ENCODE measurements at regions not wholly inside any gene's neighbourhood (a gene's known extent, or its start where the extent isn't known, plus 50 kb on each side); places are given as distances from the start of the nearest gene placed in this dataset.

DNA sequence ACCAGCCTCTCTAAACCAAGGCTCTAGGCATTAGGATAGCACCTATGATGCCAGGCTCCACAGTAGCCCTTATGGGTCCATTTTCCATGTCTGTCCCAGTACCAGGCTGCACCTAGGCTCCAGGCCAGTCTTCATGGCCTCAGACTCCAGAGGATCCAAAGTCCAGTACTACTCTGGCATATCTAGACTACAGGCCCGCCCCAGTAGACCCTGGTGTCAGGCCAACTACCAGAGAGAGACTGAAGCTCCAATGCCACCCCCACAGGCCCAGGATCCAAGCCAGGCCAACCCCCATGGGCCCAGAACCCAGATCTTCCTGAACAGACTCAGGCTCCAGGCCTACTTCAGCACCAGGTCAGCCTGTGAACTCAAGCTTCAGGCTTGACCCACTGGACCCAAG, 287.0 kb downstream of the KCNC2 start:
- no peak for DNase-seq
- H3K9me3 Mint-ChIP-seq = peaks cover 8% of the 10 kb centered on the region
- H3K36me3 Mint-ChIP-seq = no peaks in the 10 kb centered on the region
- H3K4me1 Mint-ChIP-seq = no peaks in the 10 kb centered on the region
- H3K4me3 Mint-ChIP-seq = no peak overlapping the region
- H3K27ac Mint-ChIP-seq = no peak overlapping the region
- CTCF ChIA-PET = no interaction called here
- no peaks in the 10 kb centered on the region for H3K27me3 Mint-ChIP-seq

DNA sequence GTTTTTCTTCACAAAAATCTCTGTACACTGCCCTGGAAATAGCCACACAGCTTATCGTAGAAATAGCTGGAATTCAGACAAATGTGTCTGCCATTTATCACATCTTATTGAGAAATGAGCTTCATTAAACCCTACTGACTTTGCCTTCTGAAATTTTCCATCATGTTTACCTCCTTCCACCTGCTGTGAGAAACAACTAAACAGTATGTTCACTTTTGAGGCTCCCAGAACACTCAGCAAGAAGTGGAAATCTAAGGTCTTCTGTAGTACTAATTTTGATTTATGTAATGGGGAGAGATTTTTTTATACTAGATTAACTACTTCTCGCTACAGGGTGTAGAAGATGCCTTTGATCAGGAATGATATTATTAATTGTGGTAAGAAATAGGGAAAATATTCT, 268.0 kb downstream of the KCNC2 start:
- no peaks in the 10 kb centered on the region for H3K27me3 Mint-ChIP-seq
- no peak overlapping the region for H3K4me3 Mint-ChIP-seq
- no peaks in the 10 kb centered on the region for H3K36me3 Mint-ChIP-seq
- H3K4me1 Mint-ChIP-seq = peaks cover 11% of the 10 kb centered on the region
- no peaks in the 10 kb centered on the region for H3K9me3 Mint-ChIP-seq
- no peak overlapping the region for H3K27ac Mint-ChIP-seq
- CTCF ChIA-PET = no interaction called here
- DNase-seq = no peak

GRCh38 chr12:74945771-74946198, 263.9 kb downstream of the KCNC2 start:
- DNase-seq = no peak
- H3K36me3 Mint-ChIP-seq = no peaks in the 10 kb centered on the region
- H3K27ac Mint-ChIP-seq = no peak overlapping the region
- H3K4me3 Mint-ChIP-seq = no peak overlapping the region
- peaks cover 11% of the 10 kb centered on the region for H3K4me1 Mint-ChIP-seq
- no peaks in the 10 kb centered on the region for H3K27me3 Mint-ChIP-seq
- CTCF ChIA-PET = no interaction called here
- H3K9me3 Mint-ChIP-seq = no peaks in the 10 kb centered on the region

DNA sequence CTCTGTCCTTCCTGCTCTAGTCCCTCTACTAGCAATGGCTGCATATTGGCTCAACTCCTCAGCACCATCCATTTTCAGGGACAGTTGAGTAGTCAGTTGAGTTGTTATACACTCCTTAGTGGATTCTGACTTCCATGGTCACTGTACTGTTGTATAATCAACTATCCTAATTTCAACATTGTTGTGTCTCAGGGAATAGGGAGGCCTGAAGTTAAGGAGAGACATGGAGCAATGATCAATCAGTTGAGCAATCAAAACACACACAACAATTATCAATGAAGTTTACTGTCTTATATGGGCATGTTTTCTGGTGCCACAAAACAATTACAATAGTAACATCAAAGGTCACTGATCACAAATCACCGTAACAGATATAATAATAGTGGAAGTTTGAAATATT, 255.9 kb downstream of the KCNC2 start:
- CTCF ChIA-PET = no interaction called here
- Mint-ChIP-seq H3K9me3 (no peaks in the 10 kb centered on the region), H3K27ac (no peak overlapping the region), H3K36me3 (no peaks in the 10 kb centered on the region), H3K27me3 (no peaks in the 10 kb centered on the region), H3K4me3 (no peak overlapping the region), H3K4me1 (no peaks in the 10 kb centered on the region)
- no peak for DNase-seq

- H3K27ac Mint-ChIP-seq = no peak overlapping the region
Observed at GRCh38 chr12:74957231-74957630, 252.4 kb downstream of the KCNC2 start.

DNA sequence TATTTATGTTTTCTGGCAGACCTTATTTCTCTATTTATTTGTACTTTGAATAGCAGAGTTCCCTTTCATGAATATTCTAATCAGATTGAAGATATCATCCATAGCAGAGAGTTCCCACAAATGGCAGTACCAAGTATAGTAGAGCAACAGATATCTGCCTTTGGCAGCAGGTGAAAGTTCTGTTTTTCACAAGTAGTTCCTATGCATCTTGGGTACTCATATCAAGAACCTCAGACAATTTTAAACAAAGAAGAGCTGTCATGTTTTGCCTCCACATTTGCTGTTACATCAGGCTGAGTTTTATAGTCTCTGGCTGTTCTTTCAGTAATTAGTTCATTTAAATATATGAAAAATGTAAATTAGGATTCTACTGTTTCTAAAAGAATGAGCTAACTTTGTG, 252.0 kb downstream of the KCNC2 start:
- CTCF ChIA-PET = no interaction called here
- Mint-ChIP-seq H3K27me3 (no peaks in the 10 kb centered on the region), H3K36me3 (no peaks in the 10 kb centered on the region)

More at GRCh38 chr12:74957231-74957630, 252.4 kb downstream of the KCNC2 start:
- Mint-ChIP-seq H3K36me3 (no peaks in the 10 kb centered on the region), H3K4me1 (no peaks in the 10 kb centered on the region), H3K27me3 (no peaks in the 10 kb centered on the region), H3K9me3 (no peaks in the 10 kb centered on the region), H3K4me3 (no peak overlapping the region)
- no peak for DNase-seq
- CTCF ChIA-PET = no interaction called here

DNA sequence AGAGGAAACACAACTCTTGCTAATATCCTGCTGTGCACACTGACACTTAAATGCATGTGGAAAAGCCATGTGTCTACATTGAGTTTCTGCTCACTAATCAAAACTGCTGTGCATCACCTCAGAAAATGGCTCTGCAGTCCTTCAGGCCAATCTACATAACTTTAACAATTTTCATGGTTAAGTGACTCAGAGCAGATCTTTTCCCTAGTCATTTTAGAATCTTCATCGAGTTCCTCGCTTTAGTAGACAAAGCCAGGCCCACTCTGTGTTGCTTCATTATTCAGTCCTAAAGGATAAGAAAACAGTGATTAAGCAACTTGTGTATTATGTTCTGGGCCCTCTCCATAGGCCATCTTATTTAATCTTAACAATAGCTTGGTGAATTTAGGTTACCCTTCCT, 250.0 kb downstream of the KCNC2 start:
- Mint-ChIP-seq H3K27ac (no peak overlapping the region), H3K36me3 (no peaks in the 10 kb centered on the region), H3K27me3 (no peaks in the 10 kb centered on the region), H3K9me3 (no peaks in the 10 kb centered on the region), H3K4me3 (no peak overlapping the region), H3K4me1 (no peaks in the 10 kb centered on the region)
- no peak for DNase-seq
- CTCF ChIA-PET = no interaction called here

More for the DNA sequence above, 252.0 kb downstream of the KCNC2 start:
- no peaks in the 10 kb centered on the region for H3K9me3 Mint-ChIP-seq
- H3K4me3 Mint-ChIP-seq = no peak overlapping the region
- no peaks in the 10 kb centered on the region for H3K4me1 Mint-ChIP-seq
- H3K27ac Mint-ChIP-seq = no peak overlapping the region
- no peak for DNase-seq

DNA sequence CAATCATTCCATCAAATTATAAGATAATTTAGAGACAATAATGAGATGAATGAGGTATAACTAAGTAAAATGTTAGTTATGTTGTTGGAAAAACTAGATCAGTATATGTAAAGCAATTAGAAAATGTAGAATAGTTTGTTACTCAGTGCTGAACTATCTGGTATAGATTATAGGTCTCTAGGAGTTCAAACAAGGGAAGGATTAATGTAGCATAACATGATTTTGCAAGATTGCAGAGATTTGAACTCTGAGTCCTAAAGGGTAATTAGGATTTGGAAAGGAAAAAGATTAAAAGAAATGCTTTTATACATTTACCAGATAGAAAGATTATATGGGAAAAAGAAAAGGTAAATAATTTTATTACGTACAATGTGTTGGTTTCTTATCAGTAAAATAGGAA, 246.3 kb downstream of the KCNC2 start:
- Mint-ChIP-seq H3K27ac (no peak overlapping the region), H3K27me3 (no peaks in the 10 kb centered on the region), H3K4me1 (no peaks in the 10 kb centered on the region), H3K36me3 (no peaks in the 10 kb centered on the region), H3K4me3 (no peak overlapping the region), H3K9me3 (no peaks in the 10 kb centered on the region)
- no peak for DNase-seq
- CTCF ChIA-PET = no interaction called here

DNA sequence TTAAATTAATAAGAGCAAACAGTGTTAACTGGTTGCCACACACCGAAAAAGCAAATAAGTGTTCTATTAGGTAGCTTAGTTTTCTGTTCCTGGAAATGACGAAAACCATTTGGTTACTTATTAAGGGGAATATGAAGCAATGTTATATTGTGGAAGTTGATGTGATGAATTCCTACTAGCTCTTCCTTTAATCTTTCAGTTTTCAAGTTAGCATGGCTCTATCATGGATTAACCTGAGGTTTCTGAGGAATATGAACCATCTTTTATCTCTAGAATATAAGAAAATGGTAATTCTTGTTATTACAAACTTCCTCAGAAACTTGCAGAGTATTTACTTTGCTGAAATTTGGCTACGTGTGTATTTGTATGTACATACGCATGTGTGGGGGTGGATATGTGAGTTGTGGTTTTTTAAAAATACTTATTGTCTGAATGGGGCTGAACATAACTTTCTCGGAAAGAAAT, 245.7 kb downstream of the KCNC2 start:
- Mint-ChIP-seq H3K27ac (no peak overlapping the region), H3K36me3 (no peaks in the 10 kb centered on the region), H3K4me3 (no peak overlapping the region), H3K4me1 (no peaks in the 10 kb centered on the region), H3K27me3 (no peaks in the 10 kb centered on the region), H3K9me3 (no peaks in the 10 kb centered on the region)
- CTCF ChIA-PET = no interaction called here
- DNase-seq = no peak

GRCh38 chr12:74964390-74964789, 245.2 kb downstream of the KCNC2 start:
- H3K27ac Mint-ChIP-seq = no peak overlapping the region
- no peaks in the 10 kb centered on the region for H3K27me3 Mint-ChIP-seq
- no peaks in the 10 kb centered on the region for H3K9me3 Mint-ChIP-seq
- CTCF ChIA-PET = no interaction called here
- H3K36me3 Mint-ChIP-seq = no peaks in the 10 kb centered on the region
- H3K4me3 Mint-ChIP-seq = no peak overlapping the region
- H3K4me1 Mint-ChIP-seq = no peaks in the 10 kb centered on the region
- no peak for DNase-seq

GRCh38 chr12:74971201-74971600, 238.4 kb downstream of the KCNC2 start:
- Mint-ChIP-seq H3K36me3 (no peaks in the 10 kb centered on the region), H3K9me3 (peaks cover 1% of the 10 kb centered on the region), H3K27me3 (no peaks in the 10 kb centered on the region), H3K27ac (no peak overlapping the region), H3K4me1 (no peaks in the 10 kb centered on the region), H3K4me3 (no peak overlapping the region)
- DNase-seq = no peak
- CTCF ChIA-PET = no interaction called here

DNA sequence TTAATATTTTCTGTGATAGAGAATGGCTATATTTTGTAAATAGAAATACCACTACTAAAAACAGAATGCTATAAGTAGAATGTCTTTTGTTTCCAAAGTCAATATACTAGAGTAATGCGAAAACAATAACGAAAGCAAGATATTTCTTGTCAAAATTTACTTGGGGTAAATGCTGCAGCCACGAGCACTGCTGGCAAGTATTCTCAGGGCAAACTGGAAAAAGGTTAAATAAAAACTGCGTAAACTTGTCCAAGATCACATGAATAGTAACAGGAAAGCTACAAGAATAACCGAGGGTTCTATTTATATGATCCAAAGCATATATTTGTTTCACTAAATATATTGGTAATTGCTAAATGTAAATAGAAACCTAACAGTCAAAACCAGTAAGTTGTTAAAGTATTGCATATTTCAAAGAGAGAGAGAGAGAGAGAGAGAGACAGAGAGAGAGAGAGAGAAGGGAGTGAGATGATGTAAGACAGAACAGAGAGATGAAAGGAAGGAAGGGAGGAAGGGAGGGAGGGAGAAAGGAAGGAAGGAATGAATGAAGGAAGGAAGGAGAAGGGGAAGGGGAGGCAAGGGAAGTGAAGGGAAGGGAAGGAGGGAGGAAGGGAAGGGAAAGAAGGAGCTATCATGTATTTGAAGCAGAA, 231.7 kb downstream of the KCNC2 start:
- DNase-seq = no peak
- Mint-ChIP-seq H3K27ac (no peak overlapping the region), H3K36me3 (no peaks in the 10 kb centered on the region), H3K4me1 (no peaks in the 10 kb centered on the region), H3K9me3 (no peaks in the 10 kb centered on the region), H3K4me3 (no peak overlapping the region), H3K27me3 (no peaks in the 10 kb centered on the region)
- CTCF ChIA-PET = no interaction called here

GRCh38 chr12:74980510-74980909, 229.1 kb downstream of the KCNC2 start:
- no peak for DNase-seq
- CTCF ChIA-PET = no interaction called here
- H3K4me3 Mint-ChIP-seq = no peak overlapping the region
- no peaks in the 10 kb centered on the region for H3K9me3 Mint-ChIP-seq
- H3K27me3 Mint-ChIP-seq = no peaks in the 10 kb centered on the region
- no peaks in the 10 kb centered on the region for H3K4me1 Mint-ChIP-seq
- no peak overlapping the region for H3K27ac Mint-ChIP-seq
- no peaks in the 10 kb centered on the region for H3K36me3 Mint-ChIP-seq

DNA sequence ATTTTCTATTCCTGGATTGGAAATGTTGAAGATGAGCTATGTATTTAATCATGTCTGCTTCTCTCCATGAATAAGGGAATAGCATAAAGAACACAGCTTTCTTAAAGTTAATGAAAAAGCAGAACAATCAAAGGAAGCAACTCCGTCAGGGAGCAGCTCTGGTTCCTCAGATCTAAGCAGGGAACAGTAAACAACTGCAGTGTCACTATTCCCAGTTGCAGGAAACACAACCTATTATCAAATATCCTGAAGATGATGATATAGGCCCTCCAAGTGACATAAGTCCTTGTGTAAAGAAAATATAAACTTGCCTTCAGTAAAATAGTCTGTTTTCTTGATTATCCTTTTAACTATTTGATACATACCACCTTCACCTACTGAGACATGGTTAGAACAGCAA, 228.1 kb downstream of the KCNC2 start:
- no peaks in the 10 kb centered on the region for H3K27me3 Mint-ChIP-seq
- CTCF ChIA-PET = no interaction called here
- H3K27ac Mint-ChIP-seq = no peak overlapping the region
- H3K9me3 Mint-ChIP-seq = no peaks in the 10 kb centered on the region
- no peaks in the 10 kb centered on the region for H3K4me1 Mint-ChIP-seq
- H3K4me3 Mint-ChIP-seq = no peak overlapping the region
- DNase-seq = no peak
- no peaks in the 10 kb centered on the region for H3K36me3 Mint-ChIP-seq

DNA sequence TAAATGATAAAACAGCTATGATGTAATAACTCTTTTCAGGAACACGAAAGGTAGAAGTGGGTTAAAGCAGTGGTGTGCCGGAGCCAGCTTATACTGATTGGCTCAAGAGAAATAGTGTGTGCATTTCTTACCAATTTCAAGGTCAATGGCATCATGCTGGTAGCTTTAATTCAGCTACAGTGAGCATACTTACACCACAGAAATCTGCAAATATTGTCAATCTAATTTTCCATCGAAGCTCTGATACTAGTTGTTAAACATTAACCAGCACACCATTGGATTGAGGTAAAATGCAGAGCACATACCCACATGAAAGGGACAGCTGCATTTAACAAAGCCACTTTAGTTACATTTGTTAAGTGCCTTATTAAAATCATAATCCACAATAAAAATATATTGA, 225.7 kb downstream of the KCNC2 start:
- Mint-ChIP-seq H3K4me1 (no peaks in the 10 kb centered on the region), H3K4me3 (no peak overlapping the region), H3K27ac (no peak overlapping the region), H3K36me3 (no peaks in the 10 kb centered on the region), H3K27me3 (no peaks in the 10 kb centered on the region), H3K9me3 (no peaks in the 10 kb centered on the region)
- DNase-seq = no peak
- CTCF ChIA-PET = no interaction called here

DNA sequence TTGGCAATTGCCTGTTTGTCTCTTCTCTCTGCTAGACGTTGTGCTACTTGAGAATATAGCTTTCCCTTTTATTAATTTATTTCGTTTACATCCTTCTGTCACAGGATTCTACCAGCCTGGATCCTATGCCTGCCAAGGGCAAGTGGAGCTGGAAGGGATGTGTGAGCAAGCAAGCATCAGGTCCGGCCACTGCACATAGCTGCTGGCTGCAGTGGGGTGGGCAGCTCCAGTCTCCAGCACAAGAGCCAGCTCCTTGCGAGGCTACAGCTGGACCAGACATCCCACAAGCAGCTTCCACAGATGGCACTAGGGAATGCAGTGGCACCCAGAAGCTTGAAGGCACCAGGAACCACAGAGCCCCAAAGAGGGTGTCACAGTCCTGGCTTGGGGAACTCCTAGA, 225.0 kb downstream of the KCNC2 start:
- H3K4me1 Mint-ChIP-seq = no peaks in the 10 kb centered on the region
- CTCF ChIA-PET = interaction anchor here (0.6 kb wide), 1 partner anchor 803 kb away, joined by 3 read pairs; no protein-coding TSS in a partner anchor
- no peaks in the 10 kb centered on the region for H3K27me3 Mint-ChIP-seq

More for the DNA sequence above, 225.0 kb downstream of the KCNC2 start:
- Mint-ChIP-seq H3K4me3 (no peak overlapping the region), H3K36me3 (no peaks in the 10 kb centered on the region), H3K9me3 (no peaks in the 10 kb centered on the region), H3K27ac (no peak overlapping the region)
- no peak for DNase-seq
